ENCODE measurements at regions not wholly inside any gene's neighbourhood (a gene's known extent, or its start where the extent isn't known, plus 50 kb on each side); places are given as distances from the start of the nearest gene placed in this dataset.

- Histone ChIP-seq H3K36me3 (ENCODE audit: control insufficient read depth, insufficient read depth, low read length) (no peaks in the 10 kb centered on the region), H3K27me3 (ENCODE audit: control insufficient read depth, insufficient read depth, low read length) (no peaks in the 10 kb centered on the region), H3K4me3 (ENCODE audit: low read depth, low read length) (no peak overlapping the region)
- TF ChIP-seq CTCF (IDR thresholded peaks at IDR 0.05; ENCODE audit: insufficient read depth, low read length, poor library complexity, severe bottlenecking) = no peak
- DNase-seq (ENCODE audit: low read depth) = no peak
Measured at GRCh38 chr3:109774108-109774507, 436.8 kb upstream of the DPPA4 start.

GRCh38 chr3:109784285-109784684 lies 446.9 kb upstream of the DPPA4 start:
- H3K4me3 ChIP-seq (ENCODE audit: low read depth, low read length) = no peak overlapping the region
- DNase-seq (ENCODE audit: low read depth) = no peak
- TF ChIP-seq CTCF (IDR thresholded peaks at IDR 0.05; ENCODE audit: insufficient read depth, low read length, poor library complexity, severe bottlenecking) = no peak
- H3K36me3 ChIP-seq (ENCODE audit: control insufficient read depth, insufficient read depth, low read length) = no peaks in the 10 kb centered on the region
- H3K27me3 ChIP-seq (ENCODE audit: control insufficient read depth, insufficient read depth, low read length) = no peaks in the 10 kb centered on the region

DNA sequence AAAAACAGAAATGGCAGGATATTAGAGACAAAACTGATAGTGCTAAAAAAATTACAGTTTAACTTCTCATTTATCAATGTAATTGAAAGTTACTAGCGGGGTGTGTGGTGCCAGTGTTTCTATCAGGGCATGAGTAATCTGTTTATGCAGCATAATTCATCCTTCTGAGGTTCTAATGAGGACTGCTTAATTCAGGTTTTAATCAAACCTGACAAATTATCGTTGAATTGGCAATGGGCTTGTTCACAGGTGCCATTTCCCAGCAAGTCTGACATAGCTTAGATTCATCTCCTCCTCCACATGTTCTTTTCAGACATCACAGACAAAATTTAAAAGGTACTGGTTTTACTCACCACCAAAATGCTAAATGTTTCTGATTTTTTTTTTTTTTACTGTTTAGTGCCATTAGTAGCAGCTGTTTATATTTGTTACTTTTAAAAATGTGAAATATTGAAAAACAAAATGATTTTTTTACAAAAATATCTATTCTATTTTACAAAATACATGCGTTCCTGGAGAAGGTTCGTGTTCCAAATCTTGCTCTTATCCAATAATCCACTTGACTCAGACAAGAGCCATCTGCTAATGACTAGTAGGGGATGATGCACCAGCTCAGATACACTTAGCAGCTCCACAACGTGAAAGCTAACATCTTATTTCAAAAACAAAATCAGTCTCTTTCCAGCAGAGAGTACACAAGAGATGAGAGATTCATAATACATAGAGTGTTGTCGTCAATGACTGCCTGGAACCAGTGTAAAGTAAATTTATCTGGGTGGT lies 447.7 kb upstream of the DPPA4 start:
- no peaks in the 10 kb centered on the region for H3K27me3 ChIP-seq (ENCODE audit: control insufficient read depth, insufficient read depth, low read length)
- TF ChIP-seq CTCF (IDR thresholded peaks at IDR 0.05; ENCODE audit: insufficient read depth, low read length, poor library complexity, severe bottlenecking) = no peak
- no peaks in the 10 kb centered on the region for H3K36me3 ChIP-seq (ENCODE audit: control insufficient read depth, insufficient read depth, low read length)
- DNase-seq (ENCODE audit: low read depth) = no peak
- no peak overlapping the region for H3K4me3 ChIP-seq (ENCODE audit: low read depth, low read length)

GRCh38 chr3:109803274-109803673 lies 465.9 kb upstream of the DPPA4 start:
- H3K4me3 ChIP-seq (ENCODE audit: low read depth, low read length) = no peak overlapping the region
- no peaks in the 10 kb centered on the region for H3K27me3 ChIP-seq (ENCODE audit: control insufficient read depth, insufficient read depth, low read length)
- no peak for DNase-seq (ENCODE audit: low read depth)
- no peaks in the 10 kb centered on the region for H3K36me3 ChIP-seq (ENCODE audit: control insufficient read depth, insufficient read depth, low read length)
- peak; percentile 42 for TF ChIP-seq CTCF (IDR thresholded peaks at IDR 0.05; ENCODE audit: insufficient read depth, low read length, poor library complexity, severe bottlenecking)

- TF ChIP-seq CTCF (IDR thresholded peaks at IDR 0.05; ENCODE audit: insufficient read depth, low read length, poor library complexity, severe bottlenecking) = no peak
- Histone ChIP-seq H3K4me3 (ENCODE audit: low read depth, low read length) (no peak overlapping the region), H3K36me3 (ENCODE audit: control insufficient read depth, insufficient read depth, low read length) (no peaks in the 10 kb centered on the region), H3K27me3 (ENCODE audit: control insufficient read depth, insufficient read depth, low read length) (no peaks in the 10 kb centered on the region)
- DNase-seq (ENCODE audit: low read depth) = no peak
Measured at GRCh38 chr3:109804697-109805096, 467.4 kb upstream of the DPPA4 start.

- DNase-seq (ENCODE audit: low read depth) = no peak
- Histone ChIP-seq H3K27me3 (ENCODE audit: control insufficient read depth, insufficient read depth, low read length) (no peaks in the 10 kb centered on the region), H3K36me3 (ENCODE audit: control insufficient read depth, insufficient read depth, low read length) (no peaks in the 10 kb centered on the region), H3K4me3 (ENCODE audit: low read depth, low read length) (no peak overlapping the region)
- no peak for TF ChIP-seq CTCF (IDR thresholded peaks at IDR 0.05; ENCODE audit: insufficient read depth, low read length, poor library complexity, severe bottlenecking)
Measured at GRCh38 chr3:109806929-109807328, 469.6 kb upstream of the DPPA4 start.

Measured in kidney epithelial cell (primary cell).